ENCODE measurements at regions not wholly inside any gene's neighbourhood (a gene's known extent, or its start where the extent isn't known, plus 50 kb on each side); places are given as distances from the start of the nearest gene placed in this dataset.
"Not testable (repeated sequence)": the region's sequence is repeated elsewhere in the genome, so short reads cannot be mapped to it uniquely, and the experiment has no call there.

- not testable (repeated sequence) for DNase-seq
Observed at GRCh38 chr12:9304540-9304939, 96.3 kb upstream of the PZP start.

GRCh38 chr12:9295872-9296271 is 87.7 kb upstream of the PZP start:
- DNase-seq, result not testable (repeated sequence)

GRCh38 chr12:9294072-9294620 is 86.0 kb upstream of the PZP start:
- DNase-seq, result not testable (repeated sequence)

GRCh38 chr12:9293391-9293790 is 85.2 kb upstream of the PZP start:
- not testable (repeated sequence) for DNase-seq

GRCh38 chr12:9289984-9290383 is 81.8 kb upstream of the PZP start:
- DNase-seq, result not testable (repeated sequence)

GRCh38 chr12:9284724-9285123 is 76.5 kb upstream of the PZP start:
- DNase-seq, result not testable (repeated sequence)

- not testable (repeated sequence) for DNase-seq
Observed at GRCh38 chr12:9284197-9284596, 76.0 kb upstream of the PZP start.

GRCh38 chr12:9283346-9284095 is 75.3 kb upstream of the PZP start:
- DNase-seq, result peak; percentile 47

- DNase-seq, result no peak
Observed at GRCh38 chr12:9276990-9277389, 68.8 kb upstream of the PZP start.

- DNase-seq, result no peak
Observed at GRCh38 chr12:9273276-9273675, 65.1 kb upstream of the PZP start.

GRCh38 chr12:9271875-9272274 is 63.7 kb upstream of the PZP start:
- no peak for DNase-seq

GRCh38 chr12:9264546-9264945 is 56.4 kb upstream of the PZP start:
- no peak for DNase-seq

GRCh38 chr12:9260931-9261330 is 52.7 kb upstream of the PZP start:
- DNase-seq, result no peak

- no peak for DNase-seq
Observed at GRCh38 chr12:9258676-9259075, 50.5 kb upstream of the PZP start.

Measured in NCI-H2029 (cell line).